ENCODE measurements at regions not wholly inside any gene's neighbourhood (a gene's known extent, or its start where the extent isn't known, plus 50 kb on each side); places are given as distances from the start of the nearest gene placed in this dataset.

GRCh38 chr4:35993606-35994005, 250.7 kb downstream of the ARAP2 start:
- intact Hi-C loops (cut with DNase I): no loop called here
- no peaks in the 10 kb centered on the region for H3K9me3 ChIP-seq
- no peaks in the 10 kb centered on the region for H3K4me1 ChIP-seq (replicated peaks)
- TF ChIP-seq POLR2AphosphoS5 (IDR thresholded peaks at IDR 0.05): no peak
- no peak for TF ChIP-seq CTCF (IDR thresholded peaks at IDR 0.05)
- TF ChIP-seq POLR2A (IDR thresholded peaks at IDR 0.05): no peak
- no peak for DNase-seq (ENCODE audit: low spot score)
- 65% methylated on average over 2 of the region's 2 CpGs for WGBS
- H3K4me3 ChIP-seq: no peak overlapping the region
- no peak overlapping the region for H3K27ac ChIP-seq
- no peaks in the 10 kb centered on the region for H3K27me3 ChIP-seq (replicated peaks; ENCODE audit: insufficient read depth)
- H3K36me3 ChIP-seq: no peaks in the 10 kb centered on the region

- no peak for DNase-seq (ENCODE audit: low spot score)
- Histone ChIP-seq H3K4me3 (no peak overlapping the region), H3K27ac (no peak overlapping the region), H3K36me3 (no peaks in the 10 kb centered on the region), H3K9me3 (no peaks in the 10 kb centered on the region), H3K27me3 (replicated peaks; ENCODE audit: insufficient read depth) (no peaks in the 10 kb centered on the region), H3K4me1 (replicated peaks) (no peaks in the 10 kb centered on the region)
- TF ChIP-seq POLR2A (IDR thresholded peaks at IDR 0.05) (no peak), CTCF (IDR thresholded peaks at IDR 0.05) (no peak), POLR2AphosphoS5 (IDR thresholded peaks at IDR 0.05) (no peak)
- WGBS: 21% methylated on average over 3 of the region's 3 CpGs
- intact Hi-C loops (cut with DNase I): no loop called here
Observed at GRCh38 chr4:36000941-36001557, 243.3 kb downstream of the ARAP2 start.

- WGBS: 92% methylated on average over 12 of the region's 12 CpGs
- H3K4me3 ChIP-seq: no peak overlapping the region
- H3K9me3 ChIP-seq: no peaks in the 10 kb centered on the region
- H3K27ac ChIP-seq: no peak overlapping the region
- no peak for DNase-seq (ENCODE audit: low spot score)
- H3K36me3 ChIP-seq: no peaks in the 10 kb centered on the region
- no peaks in the 10 kb centered on the region for H3K27me3 ChIP-seq (replicated peaks; ENCODE audit: insufficient read depth)
- TF ChIP-seq CTCF (IDR thresholded peaks at IDR 0.05) (no peak), POLR2A (IDR thresholded peaks at IDR 0.05) (no peak), POLR2AphosphoS5 (IDR thresholded peaks at IDR 0.05) (no peak)
- intact Hi-C loops (cut with DNase I): no loop called here
- no peaks in the 10 kb centered on the region for H3K4me1 ChIP-seq (replicated peaks)
Observed at GRCh38 chr4:36003051-36003450, 241.3 kb downstream of the ARAP2 start.

- Histone ChIP-seq H3K4me1 (replicated peaks) (no peaks in the 10 kb centered on the region), H3K36me3 (no peaks in the 10 kb centered on the region), H3K9me3 (no peaks in the 10 kb centered on the region), H3K4me3 (no peak overlapping the region), H3K27me3 (replicated peaks; ENCODE audit: insufficient read depth) (no peaks in the 10 kb centered on the region), H3K27ac (no peak overlapping the region)
- intact Hi-C loops (cut with DNase I): no loop called here
- WGBS: 79% methylated on average over 2 of the region's 2 CpGs
- no peak for TF ChIP-seq CTCF (IDR thresholded peaks at IDR 0.05)
- no peak for TF ChIP-seq POLR2A (IDR thresholded peaks at IDR 0.05)
- no peak for TF ChIP-seq POLR2AphosphoS5 (IDR thresholded peaks at IDR 0.05)
- no peak for DNase-seq (ENCODE audit: low spot score)
Observed at GRCh38 chr4:36004204-36004851, 240.0 kb downstream of the ARAP2 start.

- H3K36me3 ChIP-seq: no peaks in the 10 kb centered on the region
- H3K4me1 ChIP-seq (replicated peaks): no peaks in the 10 kb centered on the region
- no peaks in the 10 kb centered on the region for H3K9me3 ChIP-seq
- intact Hi-C loops (cut with DNase I): no loop called here
- no peak overlapping the region for H3K4me3 ChIP-seq
- no peak overlapping the region for H3K27ac ChIP-seq
- TF ChIP-seq POLR2AphosphoS5 (IDR thresholded peaks at IDR 0.05) (no peak), CTCF (IDR thresholded peaks at IDR 0.05) (no peak), POLR2A (IDR thresholded peaks at IDR 0.05) (no peak)
- H3K27me3 ChIP-seq (replicated peaks; ENCODE audit: insufficient read depth): no peaks in the 10 kb centered on the region
- no peak for DNase-seq (ENCODE audit: low spot score)
- WGBS: 84% methylated on average over 5 of the region's 5 CpGs
Observed at GRCh38 chr4:36006226-36006625, 238.1 kb downstream of the ARAP2 start.
